ENCODE measurements at regions not wholly inside any gene's neighbourhood (a gene's known extent, or its start where the extent isn't known, plus 50 kb on each side); places are given as distances from the start of the nearest gene placed in this dataset.

DNA sequence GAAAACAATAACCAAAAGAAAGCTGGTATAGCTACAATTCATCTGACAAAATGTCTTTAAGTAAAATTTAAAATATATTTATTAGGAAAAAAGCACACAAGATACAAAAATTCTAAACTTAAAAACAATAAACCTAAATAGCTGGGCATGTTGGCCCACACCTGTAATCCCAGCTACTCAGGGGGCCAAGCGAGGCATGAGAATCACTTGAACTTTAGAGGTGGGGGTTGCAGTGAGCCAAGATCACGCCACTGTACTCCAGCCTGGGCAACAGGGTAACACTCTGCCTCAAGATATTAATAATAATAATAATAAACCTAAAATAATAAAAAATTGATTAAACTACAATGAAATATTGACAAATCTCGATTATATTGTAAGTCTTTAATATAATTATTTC lies 77.8 kb upstream of the PDK4 start:
- no peak overlapping the region for H3K4me3 ChIP-seq (ENCODE audit: low read depth, low read length)
- TF ChIP-seq, protein P1, sequence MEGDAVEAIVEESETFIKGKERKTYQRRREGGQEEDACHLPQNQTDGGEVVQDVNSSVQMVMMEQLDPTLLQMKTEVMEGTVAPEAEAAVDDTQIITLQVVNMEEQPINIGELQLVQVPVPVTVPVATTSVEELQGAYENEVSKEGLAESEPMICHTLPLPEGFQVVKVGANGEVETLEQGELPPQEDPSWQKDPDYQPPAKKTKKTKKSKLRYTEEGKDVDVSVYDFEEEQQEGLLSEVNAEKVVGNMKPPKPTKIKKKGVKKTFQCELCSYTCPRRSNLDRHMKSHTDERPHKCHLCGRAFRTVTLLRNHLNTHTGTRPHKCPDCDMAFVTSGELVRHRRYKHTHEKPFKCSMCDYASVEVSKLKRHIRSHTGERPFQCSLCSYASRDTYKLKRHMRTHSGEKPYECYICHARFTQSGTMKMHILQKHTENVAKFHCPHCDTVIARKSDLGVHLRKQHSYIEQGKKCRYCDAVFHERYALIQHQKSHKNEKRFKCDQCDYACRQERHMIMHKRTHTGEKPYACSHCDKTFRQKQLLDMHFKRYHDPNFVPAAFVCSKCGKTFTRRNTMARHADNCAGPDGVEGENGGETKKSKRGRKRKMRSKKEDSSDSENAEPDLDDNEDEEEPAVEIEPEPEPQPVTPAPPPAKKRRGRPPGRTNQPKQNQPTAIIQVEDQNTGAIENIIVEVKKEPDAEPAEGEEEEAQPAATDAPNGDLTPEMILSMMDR (IDR thresholded peaks at IDR 0.05; ENCODE audit: low read depth, low read length, missing control alignments) = no peak
- DNase-seq (ENCODE audit: low read depth) = no peak
- in situ Hi-C loops (cut with HindIII; ENCODE audit: low sequenced_read_pairs) = no loop called here

DNA sequence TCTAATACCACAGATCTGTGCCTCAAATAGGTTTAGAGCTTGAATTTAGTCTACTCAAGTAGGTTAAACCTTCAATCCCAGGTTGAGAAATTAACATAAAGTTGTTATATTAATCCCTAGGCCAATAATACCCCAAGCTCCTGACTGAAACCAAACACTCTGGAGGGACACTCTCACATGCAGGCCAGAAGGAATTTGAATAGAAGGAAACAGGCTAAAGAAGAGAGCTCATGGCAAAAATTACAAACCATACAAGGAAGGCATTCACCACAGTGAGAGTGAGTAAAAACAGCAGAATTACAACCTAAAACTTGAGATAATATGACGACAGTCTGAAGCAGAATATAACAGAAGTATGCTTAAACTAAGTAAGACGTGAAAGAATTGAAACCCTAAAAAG lies 76.1 kb upstream of the PDK4 start:
- DNase-seq (ENCODE audit: low read depth) = no peak
- no peak overlapping the region for H3K4me3 ChIP-seq (ENCODE audit: low read depth, low read length)
- in situ Hi-C loops (cut with HindIII; ENCODE audit: low sequenced_read_pairs) = no loop called here
- TF ChIP-seq, protein P1 (IDR thresholded peaks at IDR 0.05; ENCODE audit: low read depth, low read length, missing control alignments) = no peak

DNA sequence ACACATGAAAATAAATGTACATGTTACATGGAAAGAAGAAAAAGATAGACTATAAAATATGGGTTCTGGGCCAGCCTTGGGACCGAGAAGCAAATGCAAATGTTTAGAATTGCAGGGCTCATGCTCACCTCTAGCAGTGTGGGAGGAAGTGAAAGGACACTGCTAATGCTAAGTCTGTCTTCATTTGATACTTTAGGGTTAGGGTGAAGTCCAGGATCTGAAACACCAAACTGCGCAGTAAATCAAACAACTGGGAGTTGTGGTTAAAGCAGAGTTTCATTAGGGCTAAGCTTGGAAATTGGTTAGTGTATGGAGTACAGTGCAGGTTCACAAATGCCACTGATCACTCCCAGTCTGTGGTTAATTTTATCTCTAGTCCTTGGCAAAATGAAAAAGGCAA lies 73.2 kb upstream of the PDK4 start:
- H3K4me3 ChIP-seq (ENCODE audit: low read depth, low read length) = no peak overlapping the region
- in situ Hi-C loops (cut with HindIII; ENCODE audit: low sequenced_read_pairs) = no loop called here
- no peak for DNase-seq (ENCODE audit: low read depth)
- TF ChIP-seq, protein P1 (IDR thresholded peaks at IDR 0.05; ENCODE audit: low read depth, low read length, missing control alignments) = no peak

DNA sequence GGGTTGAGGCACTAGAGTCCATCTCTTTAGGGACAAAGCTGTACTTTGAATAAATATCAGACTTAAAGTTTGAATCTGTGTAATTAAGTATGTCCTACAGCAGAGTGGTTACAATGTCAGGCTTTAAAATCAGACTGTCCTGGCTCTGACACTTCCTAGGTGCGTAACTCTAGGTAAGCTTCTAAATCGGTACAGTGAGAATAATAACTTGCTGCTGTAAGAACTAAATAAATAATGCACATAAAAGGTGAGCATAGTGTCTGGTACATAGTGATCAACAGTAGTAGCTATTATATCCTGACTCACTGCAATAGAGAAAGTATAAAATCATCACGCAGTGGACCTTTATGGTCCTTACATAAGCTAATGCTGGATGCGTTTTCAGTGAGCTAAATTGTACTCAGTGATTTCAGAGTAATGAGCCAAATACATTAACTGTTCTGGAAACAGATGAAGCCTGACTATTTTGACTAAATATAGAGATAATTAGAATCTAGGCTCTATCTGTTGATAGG lies 72.2 kb upstream of the PDK4 start:
- in situ Hi-C loops (cut with HindIII; ENCODE audit: low sequenced_read_pairs) = no loop called here
- TF ChIP-seq, protein P1 (IDR thresholded peaks at IDR 0.05; ENCODE audit: low read depth, low read length, missing control alignments) = no peak
- no peak for DNase-seq (ENCODE audit: low read depth)
- H3K4me3 ChIP-seq (ENCODE audit: low read depth, low read length) = no peak overlapping the region

DNA sequence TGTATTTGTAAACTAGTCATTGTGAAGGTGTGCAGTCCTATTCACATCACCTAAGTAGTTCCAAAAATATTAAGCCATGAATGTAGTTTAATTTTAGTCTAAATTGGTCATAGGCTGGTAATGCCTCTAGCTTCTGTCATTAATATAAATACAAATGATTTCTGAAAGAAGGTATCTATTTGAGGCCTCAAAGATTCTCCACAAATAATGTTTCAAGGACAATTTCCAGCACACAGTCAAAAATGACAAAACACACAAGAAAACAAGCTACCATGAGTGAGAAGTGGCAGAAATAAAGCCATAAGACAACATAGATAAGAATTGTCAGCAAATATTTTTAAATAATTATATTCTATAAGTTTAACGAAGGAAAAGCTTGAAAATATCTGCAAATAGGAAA lies 66.7 kb upstream of the PDK4 start:
- no peak for DNase-seq (ENCODE audit: low read depth)
- no peak overlapping the region for H3K4me3 ChIP-seq (ENCODE audit: low read depth, low read length)
- in situ Hi-C loops (cut with HindIII; ENCODE audit: low sequenced_read_pairs) = no loop called here
- TF ChIP-seq, protein P1 (IDR thresholded peaks at IDR 0.05; ENCODE audit: low read depth, low read length, missing control alignments) = no peak

DNA sequence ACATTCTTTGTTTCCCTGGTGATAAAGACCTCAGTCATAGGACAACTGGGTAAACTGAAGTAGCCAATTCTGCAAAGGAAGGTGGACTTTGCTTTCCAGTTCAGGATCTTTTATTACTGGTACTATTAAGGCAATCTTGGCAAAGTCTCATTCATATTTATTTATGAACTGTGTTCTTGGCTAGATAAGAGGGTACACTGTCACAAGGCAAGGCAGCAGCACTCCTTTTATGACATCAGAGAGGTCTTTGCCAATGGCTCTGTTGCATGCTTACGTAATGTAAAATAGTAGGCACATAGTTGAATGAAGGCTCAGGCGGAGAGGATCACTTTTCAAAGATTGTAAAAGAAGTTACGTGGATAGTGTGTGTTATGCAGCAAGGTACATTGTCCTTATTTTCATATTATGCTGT lies 63.7 kb upstream of the PDK4 start:
- no peak overlapping the region for H3K4me3 ChIP-seq (ENCODE audit: low read depth, low read length)
- DNase-seq (ENCODE audit: low read depth) = no peak
- TF ChIP-seq, protein P1 (IDR thresholded peaks at IDR 0.05; ENCODE audit: low read depth, low read length, missing control alignments) = no peak
- in situ Hi-C loops (cut with HindIII; ENCODE audit: low sequenced_read_pairs) = no loop called here

DNA sequence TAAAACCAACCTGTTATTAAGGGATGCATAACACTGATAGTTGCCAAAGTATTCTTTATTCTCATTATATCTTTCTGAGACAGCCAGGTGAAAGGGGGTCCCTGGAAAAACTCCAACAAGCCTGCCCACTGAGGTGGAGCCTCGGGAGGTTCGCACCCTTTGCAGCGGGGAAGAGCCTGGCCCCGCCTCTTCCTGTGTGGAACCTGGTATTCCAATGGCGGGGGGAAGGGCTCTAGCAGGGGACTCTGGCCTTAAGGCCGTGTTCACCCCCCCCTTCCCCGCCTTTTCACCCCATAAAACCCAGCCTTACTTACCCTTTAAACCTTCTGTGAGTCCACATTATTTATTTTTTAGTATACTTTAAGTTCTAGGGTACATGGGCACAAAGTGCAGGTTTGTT lies 62.4 kb upstream of the PDK4 start:
- no peak for DNase-seq (ENCODE audit: low read depth)
- in situ Hi-C loops (cut with HindIII; ENCODE audit: low sequenced_read_pairs) = no loop called here
- TF ChIP-seq, protein P1 (IDR thresholded peaks at IDR 0.05; ENCODE audit: low read depth, low read length, missing control alignments) = no peak
- H3K4me3 ChIP-seq (ENCODE audit: low read depth, low read length) = no peak overlapping the region
